SU-DHL-6 (cell line): ENCODE measurements at regions not wholly inside any gene's neighbourhood (a gene's known extent, or its start where the extent isn't known, plus 50 kb on each side); places are given as distances from the start of the nearest gene placed in this dataset.
"Not testable (repeated sequence)": the region's sequence is repeated elsewhere in the genome, so short reads cannot be mapped to it uniquely, and the experiment has no call there.

Experiments
- H2AFZ ChIP-seq: fragments of 200-600 bp; sonication (generic); 2 replicates; pipeline ENCODE4 v1.6.1; 2014; ENCODE audit warnings: low read depth, mild to moderate bottlenecking, moderate library complexity, mixed read lengths, antibody characterized with exemption, low read length; ENCODE audit not compliant: severe bottlenecking
- H3F3A ChIP-seq: fragments of 200-600 bp; shearing (Covaris generic); 2 replicates; pipeline ENCODE4 v1.6.0; 2016; ENCODE audit warnings: antibody characterized with exemption, mild to moderate bottlenecking; ENCODE audit not compliant: insufficient read depth
- H3K27ac ChIP-seq: fragments of 200-600 bp; sonication (generic); 2 replicates; pipeline ENCODE4 v1.5.1; 2016; ENCODE audit warnings: low read depth, mild to moderate bottlenecking, low read length, moderate library complexity, mixed read lengths
- H3K27me3 ChIP-seq: fragments of 200-600 bp; sonication (generic), shearing (Covaris generic); 2 replicates; pipeline ENCODE4 v1.6.0; 2014; ENCODE audit warnings: mild to moderate bottlenecking, low read length
- H3K36me3 ChIP-seq: fragments of 200-600 bp; sonication (generic); 2 replicates; pipeline ENCODE4 v1.6.1; 2014; ENCODE audit warnings: mild to moderate bottlenecking, low read length, mixed read lengths
- H3K4me2 ChIP-seq: fragments of 300-600, 200-600 bp; shearing (Covaris generic), sonication (generic); 2 replicates; pipeline ENCODE4 v1.6.0; 2014; ENCODE audit warnings: low read length, low read depth, mild to moderate bottlenecking; ENCODE audit not compliant: poor library complexity, severe bottlenecking
- H3K4me3 ChIP-seq: fragments of 200-600 bp; sonication (generic); 2 replicates; pipeline ENCODE4 v1.5.1; 2014; ENCODE audit warnings: antibody characterized with exemption, low read length, mild to moderate bottlenecking, mixed read lengths; ENCODE audit not compliant: insufficient read depth, poor library complexity, severe bottlenecking
- H3K79me2 ChIP-seq: fragments of 200-600 bp; sonication (generic); 2 replicates; pipeline ENCODE4 v1.6.1; 2014; ENCODE audit warnings: mild to moderate bottlenecking, low read length, moderate library complexity; ENCODE audit not compliant: insufficient read depth
- H3K9ac ChIP-seq: fragments of 200-600 bp; sonication (generic); 2 replicates; pipeline ENCODE4 v1.7.0; 2014; ENCODE audit warnings: mild to moderate bottlenecking, low read length
- H3K9me2 ChIP-seq: fragments of 200-600 bp; sonication (generic); replicated peaks from 2 replicates; pipeline ENCODE4 v1.6.1; 2014; ENCODE audit warnings: low read length; ENCODE audit not compliant: insufficient read depth
- H3K9me3 ChIP-seq: fragments of 200-600 bp; sonication (generic); 2 replicates; pipeline ENCODE4 v1.6.1; 2014; ENCODE audit warnings: low read length, mixed read lengths; ENCODE audit not compliant: insufficient read depth
- H4K20me1 ChIP-seq: fragments of 200-600 bp; sonication (generic); 2 replicates; pipeline ENCODE4 v1.6.1; 2014; ENCODE audit warnings: low read depth, mild to moderate bottlenecking, antibody characterized with exemption, low read length, moderate library complexity, mixed read lengths
- CTCF ChIP-seq: fragments of 200-600 bp; sonication (generic); IDR thresholded peaks from one replicate; pipeline ENCODE4 v1.5.1; 2017; ENCODE audit warnings: antibody characterized with exemption, mild to moderate bottlenecking, low read length, moderate library complexity; ENCODE audit not compliant: insufficient read depth, poor library complexity, severe bottlenecking
- EZH2phosphoT487 ChIP-seq: fragments of 200-600 bp; sonication (generic), shearing (Covaris generic); conservative IDR thresholded peaks from 2 replicates; pipeline ENCODE4 v1.6.1; 2018; ENCODE audit warnings: mild to moderate bottlenecking, antibody characterized with exemption, low read length, moderate library complexity, mixed read lengths

GRCh38 chr6:16821834-16822264 lies 60.6 kb upstream of the ATXN1 start:
- Histone ChIP-seq H3K4me2 (no peak overlapping the region), H4K20me1 (no peaks in the 10 kb centered on the region)

GRCh38 chr6:16820262-16820661 lies 59.0 kb upstream of the ATXN1 start:
- not testable (repeated sequence) for H2AFZ ChIP-seq, H3K4me2 ChIP-seq, H3K9me2 ChIP-seq, H4K20me1 ChIP-seq, H3K27ac ChIP-seq, H3K27me3 ChIP-seq, H3F3A ChIP-seq, H3K79me2 ChIP-seq, H3K9me3 ChIP-seq, H3K9ac ChIP-seq, H3K4me3 ChIP-seq, H3K36me3 ChIP-seq

More at GRCh38 chr6:16821834-16822264, 60.6 kb upstream of the ATXN1 start:
- TF ChIP-seq EZH2phosphoT487 (no peak), CTCF (no peak)
- Histone ChIP-seq H3K9me3 (no peaks in the 10 kb centered on the region), H3K27me3 (no peaks in the 10 kb centered on the region), H3K4me3 (no peak overlapping the region), H3K36me3 (no peaks in the 10 kb centered on the region), H3K9ac (no peak overlapping the region), H2AFZ (no peak overlapping the region), H3K9me2 (no peaks in the 10 kb centered on the region), H3K79me2 (no peaks in the 10 kb centered on the region), H3F3A (no peaks in the 10 kb centered on the region), H3K27ac (no peak overlapping the region)

- Histone ChIP-seq H2AFZ (no peak overlapping the region), H3K79me2 (no peaks in the 10 kb centered on the region), H3K36me3 (no peaks in the 10 kb centered on the region), H3F3A (no peaks in the 10 kb centered on the region), H3K9me2 (no peaks in the 10 kb centered on the region), H3K9me3 (no peaks in the 10 kb centered on the region), H3K27me3 (no peaks in the 10 kb centered on the region), H3K4me3 (no peak overlapping the region), H3K27ac (no peak overlapping the region), H3K4me2 (no peak overlapping the region), H4K20me1 (no peaks in the 10 kb centered on the region), H3K9ac (no peak overlapping the region)
- TF ChIP-seq EZH2phosphoT487 (no peak), CTCF (no peak)
Observed at GRCh38 chr6:16819752-16820151, 58.5 kb upstream of the ATXN1 start.

- H4K20me1 ChIP-seq, result no peaks in the 10 kb centered on the region
- no peaks in the 10 kb centered on the region for H3K27me3 ChIP-seq
- H3F3A ChIP-seq, result no peaks in the 10 kb centered on the region
- no peak overlapping the region for H2AFZ ChIP-seq
- no peaks in the 10 kb centered on the region for H3K9me3 ChIP-seq
- H3K9ac ChIP-seq, result no peak overlapping the region
- TF ChIP-seq EZH2phosphoT487, result no peak
- TF ChIP-seq CTCF, result no peak
- H3K9me2 ChIP-seq, result no peaks in the 10 kb centered on the region
- no peak overlapping the region for H3K4me3 ChIP-seq
- H3K27ac ChIP-seq, result no peak overlapping the region
- H3K4me2 ChIP-seq, result no peak overlapping the region
- H3K79me2 ChIP-seq, result no peaks in the 10 kb centered on the region
- H3K36me3 ChIP-seq, result no peaks in the 10 kb centered on the region
Observed at GRCh38 chr6:16818992-16819626, 57.8 kb upstream of the ATXN1 start.
